KOPT-K1 (cell line): ENCODE measurements at regions not wholly inside any gene's neighbourhood (a gene's known extent, or its start where the extent isn't known, plus 50 kb on each side); places are given as distances from the start of the nearest gene placed in this dataset.
"Not testable (repeated sequence)": the region's sequence is repeated elsewhere in the genome, so short reads cannot be mapped to it uniquely, and the experiment has no call there.

Experiments used
- H3K27ac ChIP-seq: fragments of 200-600 bp; sonication (generic); 2 replicates; pipeline ENCODE4 v1.5.1; 2016; ENCODE audit warnings: antibody characterized with exemption, mild to moderate bottlenecking, low read depth, low read length; ENCODE audit not compliant: poor library complexity, severe bottlenecking
- H3K36me3 ChIP-seq: fragments of 200-600 bp; sonication (generic); 2 replicates; pipeline ENCODE4 v1.5.1; 2017; ENCODE audit warnings: antibody characterized with exemption, mild to moderate bottlenecking, low read length, moderate library complexity; ENCODE audit not compliant: insufficient read depth
- H3K9me3 ChIP-seq: fragments of 200-600 bp; sonication (generic); 2 replicates; pipeline ENCODE4 v1.5.1; 2017; ENCODE audit warnings: antibody characterized with exemption, low read length, mild to moderate bottlenecking; ENCODE audit not compliant: insufficient read depth, poor library complexity, severe bottlenecking

- no peaks in the 10 kb centered on the region for H3K9me3 ChIP-seq
- no peak overlapping the region for H3K27ac ChIP-seq
- no peaks in the 10 kb centered on the region for H3K36me3 ChIP-seq
Observed at GRCh38 chr2:192534072-192534471, 339.3 kb upstream of the TMEFF2 start.

- H3K36me3 ChIP-seq, H3K9me3 ChIP-seq, H3K27ac ChIP-seq: not testable (repeated sequence)
Observed at GRCh38 chr2:192524642-192525251, 330.0 kb upstream of the TMEFF2 start.

GRCh38 chr2:192524214-192524613, 329.5 kb upstream of the TMEFF2 start:
- not testable (repeated sequence) for H3K36me3 ChIP-seq, H3K9me3 ChIP-seq, H3K27ac ChIP-seq

GRCh38 chr2:192515937-192516336, 321.2 kb upstream of the TMEFF2 start:
- no peak overlapping the region for H3K27ac ChIP-seq
- no peaks in the 10 kb centered on the region for H3K36me3 ChIP-seq
- H3K9me3 ChIP-seq, result no peaks in the 10 kb centered on the region

- no peaks in the 10 kb centered on the region for H3K9me3 ChIP-seq
- H3K27ac ChIP-seq, result no peak overlapping the region
- H3K36me3 ChIP-seq, result no peaks in the 10 kb centered on the region
Observed at GRCh38 chr2:192513575-192513974, 318.8 kb upstream of the TMEFF2 start.

- not testable (repeated sequence) for H3K27ac ChIP-seq, H3K9me3 ChIP-seq, H3K36me3 ChIP-seq
Observed at GRCh38 chr2:192507836-192508450, 313.2 kb upstream of the TMEFF2 start.

GRCh38 chr2:192500550-192501200, 305.9 kb upstream of the TMEFF2 start:
- Histone ChIP-seq H3K36me3 (no peaks in the 10 kb centered on the region), H3K9me3 (no peaks in the 10 kb centered on the region), H3K27ac (no peak overlapping the region)

GRCh38 chr2:192499476-192499875, 304.7 kb upstream of the TMEFF2 start:
- H3K27ac ChIP-seq, result no peak overlapping the region
- no peaks in the 10 kb centered on the region for H3K9me3 ChIP-seq
- no peaks in the 10 kb centered on the region for H3K36me3 ChIP-seq

- Histone ChIP-seq H3K27ac (no peak overlapping the region), H3K9me3 (no peaks in the 10 kb centered on the region), H3K36me3 (no peaks in the 10 kb centered on the region)
Observed at GRCh38 chr2:192498747-192499146, 304.0 kb upstream of the TMEFF2 start.

- not testable (repeated sequence) for H3K36me3 ChIP-seq, H3K9me3 ChIP-seq, H3K27ac ChIP-seq
Observed at GRCh38 chr2:192488158-192488557, 293.4 kb upstream of the TMEFF2 start.

GRCh38 chr2:192487636-192488035, 292.9 kb upstream of the TMEFF2 start:
- H3K27ac ChIP-seq, result no peak overlapping the region
- no peaks in the 10 kb centered on the region for H3K36me3 ChIP-seq
- no peaks in the 10 kb centered on the region for H3K9me3 ChIP-seq

- no peaks in the 10 kb centered on the region for H3K36me3 ChIP-seq
- H3K9me3 ChIP-seq, result no peaks in the 10 kb centered on the region
- H3K27ac ChIP-seq, result no peak overlapping the region
Observed at GRCh38 chr2:192484903-192485302, 290.2 kb upstream of the TMEFF2 start.

- Histone ChIP-seq H3K9me3 (no peaks in the 10 kb centered on the region), H3K27ac (no peak overlapping the region), H3K36me3 (no peaks in the 10 kb centered on the region)
Observed at GRCh38 chr2:192480984-192481383, 286.3 kb upstream of the TMEFF2 start.

GRCh38 chr2:192473331-192473730, 278.6 kb upstream of the TMEFF2 start:
- Histone ChIP-seq H3K36me3 (no peaks in the 10 kb centered on the region), H3K27ac (no peak overlapping the region), H3K9me3 (no peaks in the 10 kb centered on the region)

- Histone ChIP-seq H3K9me3 (no peaks in the 10 kb centered on the region), H3K27ac (no peak overlapping the region), H3K36me3 (no peaks in the 10 kb centered on the region)
Observed at GRCh38 chr2:192471982-192472381, 277.2 kb upstream of the TMEFF2 start.

- Histone ChIP-seq H3K36me3 (no peaks in the 10 kb centered on the region), H3K27ac (no peak overlapping the region), H3K9me3 (no peaks in the 10 kb centered on the region)
Observed at GRCh38 chr2:192469612-192470011, 274.9 kb upstream of the TMEFF2 start.
